ES-I3 (cell line): ENCODE measurements at regions not wholly inside any gene's neighbourhood (a gene's known extent, or its start where the extent isn't known, plus 50 kb on each side); places are given as distances from the start of the nearest gene placed in this dataset.

Experiments used
- H3K36me3 ChIP-seq: 2 replicates; pipeline ENCODE4 v1.6.1; 2013; ENCODE audit warnings: mild to moderate bottlenecking, low read length, control low read depth, moderate library complexity; ENCODE audit not compliant: insufficient read depth
- H3K4me1 ChIP-seq: 2 replicates; pipeline ENCODE4 v1.6.1; 2013; ENCODE audit warnings: mild to moderate bottlenecking, control low read depth, low read length; ENCODE audit not compliant: insufficient read depth
- H3K9ac ChIP-seq: 2 replicates; pipeline ENCODE4 v1.6.1; 2013; ENCODE audit warnings: low read depth, mild to moderate bottlenecking, low read length, moderate library complexity
- H3K9me3 ChIP-seq: 2 replicates; pipeline ENCODE4 v1.6.1; 2013; ENCODE audit warnings: mild to moderate bottlenecking, low read length, moderate library complexity; ENCODE audit not compliant: control insufficient read depth, insufficient read depth

DNA sequence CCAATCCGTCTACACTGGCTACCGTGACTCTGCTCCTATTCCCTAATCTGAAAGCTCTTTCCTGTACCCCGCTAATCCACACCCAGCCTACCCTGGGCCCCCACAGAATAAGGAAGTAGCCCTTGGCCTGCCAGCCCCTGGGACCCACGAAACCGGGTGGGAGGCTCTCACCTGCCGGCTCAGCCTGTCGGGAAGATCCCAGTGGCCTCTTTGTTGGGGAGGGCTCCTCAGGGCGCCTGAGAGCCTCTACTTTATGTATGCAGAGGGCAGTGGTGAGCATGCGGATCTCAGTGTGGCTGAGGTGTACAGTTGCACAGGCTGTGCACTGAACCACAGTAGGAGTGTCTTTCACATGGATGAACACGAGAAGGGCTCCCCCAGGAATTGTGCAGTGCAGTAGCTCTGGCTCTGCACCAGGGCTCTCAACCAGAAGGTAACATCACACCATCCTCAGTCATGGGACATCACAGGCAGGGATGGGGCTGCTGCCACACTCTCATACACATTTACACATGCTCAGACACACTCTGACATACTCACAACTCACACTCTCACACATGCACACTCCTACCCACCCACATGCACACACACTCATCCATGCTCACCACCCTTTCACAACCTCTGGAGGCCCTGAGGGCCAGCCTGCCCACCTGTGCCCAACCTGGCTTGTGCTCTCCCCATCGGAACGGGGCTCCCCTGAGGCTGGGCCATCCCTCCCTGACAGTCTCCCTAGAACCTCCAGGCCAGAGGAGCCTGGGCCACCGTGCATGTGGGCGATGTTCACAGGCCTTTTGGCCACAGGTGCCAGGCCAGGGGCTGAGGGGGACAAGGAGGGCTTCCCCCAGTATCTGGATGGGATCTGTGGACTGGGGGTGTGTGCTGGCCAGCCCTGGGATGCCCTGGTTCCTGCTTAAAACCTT, 135.0 kb downstream of the URI1 start:
- Histone ChIP-seq H3K9ac (no peak overlapping the region), H3K4me1 (no peaks in the 10 kb centered on the region), H3K9me3 (no peaks in the 10 kb centered on the region), H3K36me3 (no peaks in the 10 kb centered on the region)

DNA sequence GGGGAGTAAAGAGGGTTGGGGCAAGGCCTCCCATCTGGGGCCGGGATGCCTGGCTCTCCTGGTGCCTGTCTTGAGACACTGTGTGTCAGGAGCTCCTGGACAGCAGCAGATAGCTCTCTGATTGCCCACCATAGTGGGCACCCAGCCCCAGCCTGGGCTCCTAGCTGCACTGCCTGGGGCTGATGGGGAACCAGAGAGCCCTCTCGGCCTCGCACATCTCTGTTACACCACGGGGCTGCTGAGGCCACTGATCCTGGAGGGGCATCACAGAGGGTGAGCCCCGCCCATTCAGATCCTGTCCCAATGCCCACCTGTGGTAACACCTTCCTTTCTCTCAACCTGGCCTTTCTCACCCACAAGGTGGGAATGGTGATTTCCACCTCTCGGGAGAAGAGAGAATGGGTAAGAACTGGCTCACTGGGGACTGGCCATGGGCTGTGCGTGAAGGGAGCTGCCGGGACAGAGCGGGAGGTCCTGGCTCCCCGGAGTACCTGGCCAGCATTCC, 135.9 kb downstream of the URI1 start:
- no peaks in the 10 kb centered on the region for H3K36me3 ChIP-seq
- no peaks in the 10 kb centered on the region for H3K4me1 ChIP-seq
- H3K9ac ChIP-seq, result no peak overlapping the region
- no peaks in the 10 kb centered on the region for H3K9me3 ChIP-seq

DNA sequence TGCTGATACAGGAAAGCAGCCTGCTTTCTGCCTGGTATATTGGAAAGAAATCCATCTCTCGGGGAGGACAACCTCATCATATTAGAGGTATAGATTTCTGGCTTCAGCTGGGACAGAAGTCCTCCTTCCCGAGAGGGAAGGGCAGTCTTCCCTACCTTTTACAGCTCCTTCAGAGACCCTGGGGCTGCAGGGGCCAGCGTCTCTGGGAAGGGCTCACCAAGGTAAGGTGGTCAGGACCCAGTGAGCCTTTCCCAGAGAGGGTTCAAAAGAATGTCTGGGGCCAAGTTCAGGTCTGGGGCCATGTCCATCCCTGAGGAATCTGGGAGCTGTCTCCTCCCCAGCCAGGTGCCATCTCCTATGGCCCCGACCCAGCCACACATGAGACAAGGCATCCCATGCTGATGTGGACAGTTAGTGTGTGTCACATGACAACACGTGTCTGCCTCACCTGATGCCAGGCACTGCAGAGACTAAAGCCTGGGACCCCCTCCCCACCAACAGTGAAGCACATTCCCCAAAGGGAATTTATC, 136.4 kb downstream of the URI1 start:
- no peaks in the 10 kb centered on the region for H3K36me3 ChIP-seq
- no peaks in the 10 kb centered on the region for H3K9me3 ChIP-seq
- no peak overlapping the region for H3K9ac ChIP-seq
- H3K4me1 ChIP-seq, result no peaks in the 10 kb centered on the region

DNA sequence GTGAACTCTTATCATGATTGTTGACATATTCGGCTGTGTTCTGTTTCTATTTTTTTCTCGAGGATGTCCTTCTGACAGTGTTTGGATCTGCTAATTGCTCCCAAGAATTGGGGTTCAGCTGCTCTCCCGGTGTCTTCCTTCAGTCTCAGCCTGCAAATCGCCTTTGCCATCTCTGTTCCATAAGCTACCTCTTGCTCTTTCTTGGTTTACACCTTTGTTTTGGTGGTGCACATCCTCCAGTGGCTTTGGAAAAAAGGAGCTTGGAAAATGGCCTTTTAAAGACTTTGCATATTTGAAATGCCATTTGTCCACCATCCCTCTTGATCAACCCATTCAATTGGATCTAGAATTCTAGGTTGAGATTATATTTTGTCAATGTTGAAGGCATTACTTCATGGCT, 137.2 kb downstream of the URI1 start:
- no peak overlapping the region for H3K9ac ChIP-seq
- H3K4me1 ChIP-seq, result no peaks in the 10 kb centered on the region
- no peaks in the 10 kb centered on the region for H3K36me3 ChIP-seq
- H3K9me3 ChIP-seq, result no peaks in the 10 kb centered on the region

DNA sequence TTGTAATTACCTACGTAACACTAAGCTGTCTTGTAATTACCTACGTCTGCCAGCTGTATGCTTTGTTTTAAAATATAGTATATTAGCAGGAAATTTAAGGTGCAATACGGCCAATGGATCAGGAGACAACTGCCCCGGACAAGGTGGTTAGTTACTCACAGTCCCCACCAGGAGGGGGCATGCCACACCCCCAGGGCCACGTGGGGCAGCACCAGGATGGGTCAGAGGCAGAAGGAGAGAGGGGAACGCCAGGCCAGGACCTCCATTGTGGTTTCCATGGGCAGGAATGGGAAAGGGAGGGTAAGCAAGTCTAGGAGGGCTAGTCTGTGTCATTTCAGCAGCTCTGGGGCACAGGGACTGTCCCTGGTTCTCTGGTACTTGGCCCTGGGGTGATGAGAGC, 140.1 kb downstream of the URI1 start:
- no peaks in the 10 kb centered on the region for H3K9me3 ChIP-seq
- H3K4me1 ChIP-seq, result no peaks in the 10 kb centered on the region
- no peaks in the 10 kb centered on the region for H3K36me3 ChIP-seq
- H3K9ac ChIP-seq, result no peak overlapping the region

DNA sequence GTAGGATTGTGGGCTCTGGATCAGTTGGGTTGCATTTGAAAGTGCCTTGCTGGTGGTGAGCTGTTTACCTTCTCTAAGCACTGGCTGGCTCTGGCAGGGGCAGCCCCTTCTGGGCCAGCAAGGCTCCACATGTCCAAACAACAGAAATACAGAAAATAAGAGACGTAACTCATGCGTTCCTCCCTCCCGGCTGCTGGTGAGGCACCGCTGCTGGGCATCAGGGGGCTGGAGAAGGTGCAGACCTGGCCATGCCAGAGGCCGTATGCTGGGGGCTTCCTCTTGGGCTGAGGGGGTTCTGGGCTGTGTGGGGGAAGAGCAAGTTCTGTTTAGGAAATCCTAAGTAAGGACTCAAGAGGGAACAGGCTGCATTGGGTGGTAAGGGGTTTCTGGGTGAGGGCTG, 140.6 kb downstream of the URI1 start:
- no peaks in the 10 kb centered on the region for H3K4me1 ChIP-seq
- no peak overlapping the region for H3K9ac ChIP-seq
- no peaks in the 10 kb centered on the region for H3K9me3 ChIP-seq
- H3K36me3 ChIP-seq, result no peaks in the 10 kb centered on the region

DNA sequence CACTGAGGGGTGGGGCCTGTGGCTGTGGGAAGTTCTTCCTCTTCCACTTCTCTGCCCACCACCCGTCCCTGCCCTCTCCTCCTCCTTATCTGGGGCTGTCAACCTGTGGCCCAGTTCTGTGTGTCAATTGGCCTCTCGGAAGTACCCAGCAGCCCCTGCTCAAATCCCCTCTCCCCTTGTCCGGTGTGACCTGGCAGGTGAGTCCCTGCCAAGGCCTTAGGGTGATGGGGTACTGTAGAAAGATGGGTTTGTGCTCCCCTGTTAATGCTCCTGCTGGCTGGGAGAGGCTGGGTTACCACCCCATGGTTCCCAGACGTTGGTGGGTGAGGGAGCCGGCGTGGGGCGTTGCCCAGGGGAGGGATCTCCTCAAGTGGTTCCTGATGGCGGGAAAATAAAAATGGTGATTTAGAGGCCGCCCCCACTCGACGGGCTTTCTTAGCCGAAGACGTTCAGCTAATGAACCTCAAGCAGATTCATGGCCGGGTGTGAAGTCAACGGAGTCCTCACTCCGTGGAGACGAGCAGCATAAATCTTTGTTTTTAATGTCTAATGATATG, 141.2 kb downstream of the URI1 start:
- H3K36me3 ChIP-seq, result no peaks in the 10 kb centered on the region
- H3K9ac ChIP-seq, result no peak overlapping the region
- no peaks in the 10 kb centered on the region for H3K4me1 ChIP-seq
- no peaks in the 10 kb centered on the region for H3K9me3 ChIP-seq

DNA sequence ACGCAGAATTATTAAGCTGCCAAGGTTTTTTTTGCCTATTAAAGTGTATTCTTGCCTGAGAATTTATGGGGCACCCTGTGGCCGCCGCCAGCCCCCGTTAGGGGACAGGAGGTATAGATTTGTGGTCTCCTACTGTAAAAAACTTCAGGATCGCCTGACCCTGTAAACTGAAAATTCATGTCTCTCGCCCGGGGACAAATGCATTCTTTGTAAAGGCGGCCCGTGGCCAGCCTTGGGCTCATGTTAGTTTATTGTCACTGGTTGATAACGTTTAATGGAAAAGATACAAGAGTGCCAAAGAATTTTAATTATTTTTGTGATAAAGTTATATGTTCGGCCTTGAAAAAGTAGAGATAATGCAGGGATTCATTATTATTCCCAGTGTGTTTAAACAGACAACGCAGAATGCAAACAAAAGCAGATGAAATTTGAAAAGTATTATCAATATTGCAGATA, 141.7 kb downstream of the URI1 start:
- Histone ChIP-seq H3K9me3 (no peaks in the 10 kb centered on the region), H3K9ac (no peak overlapping the region), H3K36me3 (no peaks in the 10 kb centered on the region), H3K4me1 (no peaks in the 10 kb centered on the region)

DNA sequence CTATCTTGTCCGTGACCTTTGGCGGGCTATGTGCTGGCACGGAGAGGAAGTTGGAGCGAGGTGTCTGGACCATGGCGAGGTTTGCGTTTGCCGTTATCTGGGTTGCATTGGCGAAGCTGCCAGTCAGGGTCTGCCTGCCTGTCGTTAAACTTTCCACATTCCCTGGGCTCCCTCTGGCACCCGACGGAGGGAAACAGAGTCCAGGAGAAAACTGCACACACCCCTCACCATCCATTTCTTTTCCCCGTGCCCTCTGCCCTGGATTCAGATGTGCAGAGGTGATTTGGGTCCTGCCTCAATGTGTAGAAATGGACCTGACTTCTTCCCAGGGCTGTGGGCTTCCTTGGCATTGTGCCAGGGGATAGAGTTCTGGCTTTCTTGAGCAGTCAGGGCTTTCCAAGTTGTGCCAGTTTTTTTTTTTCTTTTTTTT, 142.4 kb downstream of the URI1 start:
- H3K36me3 ChIP-seq, result no peaks in the 10 kb centered on the region
- H3K9ac ChIP-seq, result no peak overlapping the region
- no peaks in the 10 kb centered on the region for H3K9me3 ChIP-seq
- H3K4me1 ChIP-seq, result no peaks in the 10 kb centered on the region

DNA sequence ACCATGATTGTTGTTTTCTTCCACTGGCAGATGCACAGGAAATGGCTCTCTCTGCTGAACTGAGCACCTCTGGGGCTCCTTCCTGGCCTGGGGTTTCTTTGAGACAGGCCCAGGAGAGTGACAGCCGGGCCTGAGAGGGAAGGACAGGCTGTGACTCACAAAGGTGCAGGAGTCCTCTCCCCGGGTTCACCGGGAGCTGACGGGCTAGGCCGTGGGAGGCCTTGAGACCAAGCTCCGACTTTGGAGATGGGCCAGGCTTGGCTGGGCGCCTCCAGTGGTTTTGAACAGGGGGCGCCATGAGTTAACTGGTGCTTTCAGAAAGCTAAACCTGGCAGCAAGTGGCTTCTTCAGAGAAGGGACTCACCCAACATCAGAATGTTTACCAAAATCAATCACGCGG, 143.4 kb downstream of the URI1 start:
- H3K36me3 ChIP-seq, result no peaks in the 10 kb centered on the region
- H3K9ac ChIP-seq, result no peak overlapping the region
- H3K9me3 ChIP-seq, result no peaks in the 10 kb centered on the region
- no peaks in the 10 kb centered on the region for H3K4me1 ChIP-seq

DNA sequence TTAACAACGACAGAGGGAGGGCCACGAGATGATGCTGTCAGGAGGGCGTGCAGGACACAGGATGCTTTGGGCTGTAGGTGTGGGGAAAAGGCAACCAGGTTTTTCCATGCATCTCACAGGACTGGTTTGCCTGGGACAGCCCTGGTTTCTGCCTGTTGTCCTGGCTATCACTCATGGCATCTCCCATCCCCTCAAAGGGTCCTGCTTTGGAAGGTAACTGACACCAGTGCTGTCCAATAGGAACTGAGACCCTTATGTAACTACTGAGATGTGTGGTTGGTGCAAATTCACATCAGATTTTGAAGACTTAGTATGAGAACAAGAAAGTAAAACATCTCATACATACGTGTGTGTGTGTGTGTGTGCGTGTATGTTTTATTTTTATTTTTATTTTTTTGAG, 144.2 kb downstream of the URI1 start:
- H3K9me3 ChIP-seq, result no peaks in the 10 kb centered on the region
- no peaks in the 10 kb centered on the region for H3K36me3 ChIP-seq
- no peaks in the 10 kb centered on the region for H3K4me1 ChIP-seq
- no peak overlapping the region for H3K9ac ChIP-seq

DNA sequence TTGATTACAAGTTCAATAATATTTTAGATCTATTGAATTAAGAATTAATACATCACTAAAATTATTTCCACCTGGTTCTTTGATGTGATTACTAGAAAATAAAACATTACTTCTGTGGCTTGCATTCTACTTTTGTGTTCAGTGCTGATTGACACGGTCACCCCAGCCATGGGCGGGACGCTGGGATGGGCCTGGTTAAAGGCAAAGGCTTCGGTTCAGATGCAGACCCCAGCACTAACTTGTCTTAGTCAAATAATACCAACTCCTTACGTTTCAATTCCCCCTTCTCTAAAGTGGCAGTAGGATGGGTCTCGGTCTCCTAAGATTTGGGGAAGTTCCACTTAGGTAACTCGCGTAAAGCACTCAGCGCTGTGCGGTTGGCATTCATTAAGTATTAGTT, 144.9 kb downstream of the URI1 start:
- Histone ChIP-seq H3K9ac (no peak overlapping the region), H3K4me1 (no peaks in the 10 kb centered on the region), H3K9me3 (no peaks in the 10 kb centered on the region), H3K36me3 (no peaks in the 10 kb centered on the region)

DNA sequence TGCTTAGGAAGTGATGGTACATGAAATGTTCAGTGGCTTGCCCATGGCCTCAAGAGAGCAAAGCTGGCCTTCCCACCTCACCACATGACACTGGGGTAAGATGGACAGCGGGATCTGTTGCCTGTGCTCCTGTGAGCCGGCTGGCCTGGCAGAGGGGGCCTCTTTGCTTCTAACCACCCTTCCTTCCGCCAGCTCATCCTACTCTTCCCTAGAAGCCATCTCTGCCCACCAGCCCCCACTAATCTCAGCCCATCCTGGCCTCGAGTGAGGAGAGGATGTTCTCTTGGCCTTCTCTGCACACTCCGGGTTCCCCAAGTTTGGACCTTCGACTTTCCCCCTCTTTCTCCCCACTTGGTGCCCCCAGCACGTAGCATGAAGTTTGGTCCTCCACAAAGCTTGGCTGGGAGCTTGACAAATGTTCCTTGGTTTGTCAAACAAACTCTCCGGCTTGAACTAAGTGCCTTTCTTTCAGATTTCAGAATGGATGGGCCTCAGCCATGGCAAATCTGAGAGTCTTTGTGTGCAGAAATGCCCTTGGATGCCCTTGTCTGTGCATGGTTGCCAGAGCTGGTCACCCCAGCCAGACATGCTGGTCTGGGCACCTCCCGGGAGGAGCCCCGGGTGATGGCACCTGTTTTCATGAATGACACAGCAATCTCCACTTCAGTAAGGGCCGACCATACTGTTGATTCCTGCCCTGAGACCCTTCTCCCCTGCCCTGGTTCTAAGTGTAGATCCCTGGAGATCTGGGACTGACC, 145.5 kb downstream of the URI1 start:
- no peaks in the 10 kb centered on the region for H3K36me3 ChIP-seq
- no peak overlapping the region for H3K9ac ChIP-seq
- no peaks in the 10 kb centered on the region for H3K4me1 ChIP-seq
- H3K9me3 ChIP-seq, result no peaks in the 10 kb centered on the region

DNA sequence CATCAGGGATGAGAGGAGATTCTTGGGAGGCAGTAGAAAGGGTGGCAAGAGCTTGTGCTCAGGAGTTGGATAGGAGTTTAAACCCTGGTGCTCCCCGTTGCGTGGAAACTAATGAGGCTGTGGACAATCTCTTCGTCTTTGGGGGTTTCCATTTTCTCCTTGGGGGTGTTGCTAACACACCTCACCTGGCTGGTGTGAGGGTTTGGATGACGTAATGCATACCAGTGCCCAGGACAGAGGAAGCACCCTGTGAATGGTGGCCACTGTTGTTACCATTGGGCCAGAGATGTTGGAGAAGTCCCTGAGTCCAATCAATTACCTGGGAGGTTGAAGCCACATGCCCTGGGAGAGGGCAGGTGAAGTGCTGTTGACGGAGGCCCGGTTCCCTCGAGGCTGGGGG, 146.5 kb downstream of the URI1 start:
- Histone ChIP-seq H3K4me1 (no peaks in the 10 kb centered on the region), H3K9me3 (no peaks in the 10 kb centered on the region), H3K9ac (no peak overlapping the region), H3K36me3 (no peaks in the 10 kb centered on the region)
